Stimulated activated CD8-positive, alpha-beta memory T cell treated with anti-CD3 and anti-CD28 coated beads, Interleukin-7, amount 100 ng/mL, for 1 hour (primary cell): ENCODE measurements at regions not wholly inside any gene's neighbourhood (a gene's known extent, or its start where the extent isn't known, plus 50 kb on each side); places are given as distances from the start of the nearest gene placed in this dataset.
A peak's percentile ranks its signal among the peaks of the same experiment; 100 is the strongest.

ENCODE experiments used
- DNase-seq, 2 donors: peaks; one replicate each; pipeline ENCODE4 v3.0.0-alpha.2; 2020; ENCODE audit warnings: low read depth in 2 of 2

DNA sequence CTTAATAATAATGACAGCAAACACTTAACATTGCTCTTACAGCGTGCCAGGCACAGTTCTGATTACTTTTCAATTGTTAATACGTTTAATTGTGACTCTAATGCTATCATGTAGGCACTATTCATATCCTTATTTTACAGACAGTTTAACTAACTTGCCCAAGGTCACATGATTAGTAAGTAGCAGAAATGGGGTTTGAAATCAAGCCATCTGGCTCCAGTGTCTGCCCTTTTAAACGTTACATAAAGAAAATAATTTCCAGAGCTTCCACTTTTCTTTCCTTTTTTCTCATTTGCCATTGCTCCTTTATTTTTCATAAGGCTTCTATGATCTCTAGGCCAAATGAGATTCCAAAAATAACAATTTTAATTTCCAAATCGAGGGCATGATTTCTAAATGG lies 50.6 kb upstream of the IKZF2 start:
- DNase-seq: no peak

DNA sequence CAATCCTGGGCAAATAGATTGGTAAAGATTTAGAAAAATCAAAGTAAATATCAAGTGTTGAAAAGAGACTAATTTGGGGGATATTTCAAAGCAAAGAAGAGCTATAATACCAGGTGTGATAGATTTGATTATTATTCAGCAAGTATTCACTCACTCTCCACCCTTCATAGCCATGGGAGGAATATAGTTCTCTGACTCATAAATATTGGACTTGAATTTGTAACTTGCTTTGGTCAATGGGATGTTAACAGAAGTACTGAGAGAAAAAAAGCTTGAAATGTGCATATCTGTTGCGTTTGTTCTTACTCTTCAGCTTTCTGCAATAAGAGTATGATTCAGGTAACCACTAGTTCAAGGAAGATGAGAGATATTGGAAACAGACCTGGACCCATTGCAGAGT lies 54.5 kb upstream of the IKZF2 start:
- no peak for DNase-seq

DNA sequence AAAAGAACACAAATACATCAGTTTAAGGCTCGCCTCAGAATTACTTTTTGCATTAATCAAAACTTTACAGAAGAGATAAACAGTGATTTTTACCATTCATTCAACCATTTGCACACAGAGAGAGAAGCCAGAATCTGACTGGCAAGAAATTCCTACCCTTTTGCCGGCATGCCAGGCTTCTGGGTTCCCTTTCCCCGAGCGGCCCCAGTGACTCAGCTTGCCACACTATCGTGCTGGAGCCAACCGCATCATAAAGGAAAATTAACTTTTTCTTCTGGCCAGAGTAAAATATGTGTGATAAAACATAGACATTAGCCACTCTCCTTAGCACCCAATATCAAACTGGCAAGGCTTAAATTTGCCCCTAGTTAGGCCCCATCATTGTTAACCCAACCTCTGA lies 61.8 kb upstream of the IKZF2 start:
- no peak for DNase-seq

DNA sequence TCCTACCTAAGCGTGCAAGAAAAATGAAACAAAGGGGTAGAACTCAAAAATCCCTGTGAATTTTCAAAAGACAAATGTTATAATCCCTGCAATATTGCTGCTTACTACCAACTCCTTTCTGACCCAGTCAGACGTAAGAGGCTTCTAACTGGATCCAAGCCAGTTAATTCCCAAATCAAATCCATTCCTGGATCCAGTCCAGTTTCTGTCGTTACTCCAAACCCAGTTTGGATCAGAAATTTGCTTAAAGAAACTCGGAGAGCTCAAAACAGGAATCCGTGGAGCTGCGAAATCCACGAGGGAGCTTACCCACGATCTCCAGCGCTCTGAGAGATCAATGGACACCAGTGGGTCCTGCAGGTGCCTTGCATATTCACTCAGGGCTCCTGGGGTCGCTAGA lies 62.8 kb upstream of the IKZF2 start:
- DNase-seq: no peak

DNA sequence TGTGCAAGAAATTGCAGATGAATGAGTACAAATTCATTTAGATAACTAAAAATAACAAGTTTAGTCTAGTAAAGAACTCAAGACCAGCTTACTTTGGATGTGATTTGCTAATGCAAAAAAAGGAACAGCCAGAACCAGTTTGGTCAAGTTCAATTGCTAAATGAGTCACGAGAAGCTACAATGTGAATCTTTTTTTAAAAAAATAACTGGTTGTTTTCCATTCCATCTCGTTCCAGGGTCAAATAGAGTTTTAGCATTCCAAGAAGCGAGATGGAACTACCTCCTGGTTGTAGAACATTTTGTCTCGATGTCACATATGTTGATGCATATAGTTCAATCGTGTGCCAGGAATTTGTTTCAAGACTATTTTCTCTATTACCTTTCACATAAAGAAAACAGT lies 65.0 kb upstream of the IKZF2 start:
- no peak for DNase-seq

DNA sequence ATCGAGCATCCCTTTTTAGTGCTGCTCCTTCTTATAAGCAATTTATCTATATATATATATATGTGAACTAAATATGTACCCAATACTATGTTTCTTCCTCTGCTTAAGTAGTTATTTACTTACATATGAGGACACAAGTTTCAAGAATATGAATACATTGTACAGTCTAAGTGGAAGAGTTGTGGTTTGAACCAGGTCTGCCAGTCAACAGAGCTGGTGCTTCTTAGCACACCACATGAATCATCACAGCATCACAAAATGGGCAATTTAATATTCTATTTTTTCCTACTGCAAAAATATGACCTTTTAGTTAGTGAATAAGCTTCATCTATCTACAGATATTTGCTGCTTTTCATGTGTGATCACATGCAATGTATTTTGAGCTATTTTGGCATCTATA lies 64.4 kb upstream of the SPAG16 start:
- no peak for DNase-seq

DNA sequence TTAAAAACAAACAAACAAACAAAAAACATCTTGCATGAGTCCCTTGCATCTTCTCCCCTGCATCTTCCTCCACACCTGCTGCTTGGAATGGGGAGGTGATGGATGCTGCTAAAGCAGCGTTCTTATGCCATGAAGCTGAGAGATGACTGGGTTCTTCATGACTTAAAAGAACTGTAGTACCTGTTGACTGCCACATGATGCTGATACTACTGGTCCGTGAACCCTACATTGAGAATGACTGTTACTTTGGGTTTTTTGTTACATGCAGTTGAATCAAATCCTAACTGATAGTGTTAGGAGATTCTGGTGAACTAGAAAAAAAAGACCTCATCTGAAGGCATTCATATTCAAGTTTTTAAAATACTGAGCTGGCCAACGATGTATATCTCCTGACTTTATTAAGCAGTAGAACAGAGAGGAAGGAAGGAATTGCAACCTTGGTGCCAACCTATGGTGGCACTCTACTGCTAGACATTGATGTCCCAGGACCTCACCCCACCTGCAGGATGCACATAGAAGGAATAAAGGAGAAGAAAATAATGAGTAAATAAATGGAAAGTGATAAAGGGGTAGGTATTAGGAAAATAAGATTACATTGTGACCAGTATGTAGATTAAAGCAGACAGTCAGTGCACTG lies 63.2 kb upstream of the SPAG16 start:
- no peak for DNase-seq

DNA sequence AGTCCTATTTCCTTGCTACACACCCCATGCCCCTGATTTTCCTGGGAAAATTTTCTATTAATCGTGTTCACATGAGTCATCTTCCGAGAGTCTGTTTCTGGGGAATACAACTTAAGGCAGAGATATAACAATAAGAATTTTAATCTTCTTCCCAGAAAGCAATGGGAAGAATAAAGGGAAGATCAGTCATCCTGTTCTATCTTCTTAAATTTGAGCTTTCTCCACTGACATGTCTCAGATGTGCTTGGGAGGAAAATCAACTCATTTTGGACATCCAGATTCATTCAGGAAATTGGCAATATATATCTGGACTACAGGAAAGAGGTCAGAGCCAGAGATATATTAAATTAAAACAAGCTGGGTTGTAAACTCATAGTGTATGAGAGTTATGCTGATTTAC lies 62.3 kb upstream of the SPAG16 start:
- no peak for DNase-seq

DNA sequence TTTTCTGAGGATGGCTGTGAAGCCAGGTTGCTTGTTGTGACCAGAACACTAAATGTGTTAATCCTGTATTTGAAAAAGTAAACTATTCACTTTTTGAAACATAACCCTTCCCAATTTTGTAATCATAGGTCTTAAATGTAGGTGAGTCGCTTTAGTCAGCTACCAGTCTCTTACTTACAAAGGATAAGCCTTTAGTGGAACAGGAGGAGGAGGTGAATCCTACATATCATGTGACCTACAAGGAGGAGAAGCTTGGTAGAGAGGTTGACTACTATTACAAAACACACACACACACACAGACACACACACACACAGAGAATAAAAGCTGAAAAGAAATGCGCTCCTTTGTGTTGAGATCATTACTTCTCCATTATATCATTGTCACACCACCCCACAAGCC lies 59.9 kb upstream of the SPAG16 start:
- DNase-seq: no peak

DNA sequence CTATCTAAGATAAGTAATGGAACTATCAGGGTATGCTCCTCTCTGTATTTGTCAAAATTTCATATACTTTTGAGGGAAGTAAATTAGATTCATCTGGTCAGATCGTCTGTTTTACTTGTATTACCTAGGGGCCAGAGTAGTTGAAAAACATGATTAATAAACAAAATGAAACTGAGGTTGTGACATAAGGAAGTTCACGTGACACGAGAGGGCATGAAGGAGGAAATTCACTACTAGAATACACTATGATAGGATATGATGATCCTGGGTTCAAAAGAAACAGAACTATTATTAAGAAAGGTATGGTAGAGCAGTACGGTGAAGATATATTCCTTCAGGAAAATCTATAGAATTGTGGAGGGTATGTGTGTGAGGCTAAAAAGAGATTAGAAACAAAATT lies 58.4 kb upstream of the SPAG16 start:
- no peak for DNase-seq

DNA sequence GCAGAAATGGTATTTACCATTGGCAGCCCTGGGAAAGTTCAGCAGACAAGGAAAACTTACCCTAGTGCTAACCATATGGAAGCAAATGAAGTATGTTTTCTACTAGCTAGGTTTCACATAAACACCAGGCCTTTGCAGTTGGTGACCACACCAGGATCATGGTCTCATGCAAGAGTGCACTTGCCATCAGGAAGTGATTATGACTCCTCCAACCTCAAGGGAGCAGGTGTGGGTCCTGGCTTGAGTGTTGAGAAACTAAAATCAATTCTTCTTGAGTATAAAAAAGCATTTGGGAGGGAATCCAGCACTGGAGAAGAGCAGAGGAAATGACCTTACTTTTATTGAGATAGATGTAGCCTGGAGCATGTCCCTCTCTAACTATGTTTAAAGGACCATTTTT lies 56.8 kb upstream of the SPAG16 start:
- DNase-seq: no peak

DNA sequence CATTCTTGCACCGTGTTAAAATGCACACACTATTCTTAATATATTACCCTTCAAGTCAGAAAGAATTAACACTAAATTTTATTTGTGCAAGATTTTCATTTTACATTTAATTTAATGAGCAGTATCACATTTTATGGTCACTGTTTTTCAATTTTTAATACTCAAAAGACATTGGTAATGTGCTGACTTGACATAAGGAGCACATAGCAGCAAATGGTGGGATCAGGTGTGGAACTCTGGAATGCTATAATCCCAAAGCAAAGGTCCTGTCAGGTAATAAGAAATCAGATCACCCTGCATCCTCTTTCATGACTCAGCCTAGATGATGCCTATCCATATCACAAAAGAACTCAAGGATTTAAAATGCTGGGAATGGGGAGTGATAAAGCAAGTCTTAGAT lies 55.6 kb upstream of the SPAG16 start:
- DNase-seq: no peak

DNA sequence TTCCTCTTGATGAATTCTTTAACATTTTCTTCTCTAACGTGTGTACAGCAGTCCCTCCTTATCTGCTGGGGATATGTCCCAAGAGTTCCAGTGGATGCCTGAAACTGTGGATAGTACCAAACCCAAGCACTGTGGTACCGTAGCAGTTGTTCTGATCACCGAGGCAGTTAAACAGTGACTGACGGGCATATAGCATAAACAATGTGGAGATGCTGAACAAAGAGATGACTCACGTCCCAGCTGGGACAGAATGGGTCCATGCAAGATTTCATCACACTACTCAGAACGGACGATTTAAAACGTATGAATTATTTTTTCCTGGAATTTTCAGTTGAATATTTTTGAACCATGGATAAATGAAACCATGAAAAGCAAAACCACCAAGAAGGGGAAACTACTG lies 54.5 kb upstream of the SPAG16 start:
- no peak for DNase-seq

DNA sequence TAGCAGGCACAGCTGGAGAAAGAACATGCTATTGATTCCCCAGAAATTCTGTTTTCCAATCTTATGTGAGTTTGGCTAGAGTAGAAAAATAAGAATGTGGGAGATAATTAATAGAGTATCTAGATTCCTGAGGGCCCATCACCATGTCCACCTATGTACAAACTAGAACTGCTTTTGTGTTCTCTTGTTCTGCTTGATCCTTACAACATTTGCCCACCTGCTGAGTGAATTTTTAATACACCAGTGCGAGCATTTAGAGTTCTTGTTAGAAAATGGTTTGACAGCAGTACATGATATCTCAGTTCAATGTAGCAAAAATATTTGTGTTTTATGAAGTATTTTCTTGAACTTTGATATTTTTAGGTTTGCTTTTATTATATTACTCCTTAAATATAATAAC lies 52.3 kb upstream of the SPAG16 start:
- DNase-seq: no peak

DNA sequence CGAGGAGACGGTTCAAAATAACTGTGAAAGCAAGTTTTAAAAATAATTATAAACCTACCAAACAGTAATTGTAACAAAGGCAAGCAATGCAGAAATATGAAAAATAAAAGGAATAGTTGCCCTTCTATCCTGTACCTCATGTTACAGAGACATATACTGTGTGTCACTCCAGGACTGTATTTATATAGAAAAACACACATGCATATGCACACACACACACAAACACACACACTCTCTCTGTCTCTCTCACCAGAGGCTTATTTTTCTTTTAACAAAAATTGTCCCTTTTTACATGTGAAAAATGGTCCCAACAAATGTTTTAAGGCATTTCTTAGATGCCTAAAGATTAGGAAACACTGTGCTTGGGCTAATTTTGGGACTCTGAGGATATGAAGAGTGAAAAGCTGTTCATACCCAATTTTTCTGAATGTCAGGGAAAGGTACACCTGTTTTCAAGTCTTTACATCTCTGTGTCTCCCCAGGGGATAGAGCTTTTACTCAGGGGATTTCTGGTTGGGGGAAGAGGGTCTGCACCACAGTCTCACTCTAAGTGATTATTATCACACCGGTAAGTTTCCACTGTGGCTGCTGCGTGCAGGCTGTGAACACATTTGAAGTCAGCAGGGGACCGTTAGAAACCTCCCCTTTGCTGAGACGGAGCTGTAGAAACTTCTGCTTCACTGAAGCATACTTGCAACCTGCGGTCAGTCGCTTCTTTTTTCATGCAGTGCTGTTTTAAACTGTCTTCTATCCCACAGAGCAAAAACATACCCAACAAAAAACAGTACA lies 51.4 kb upstream of the SPAG16 start:
- DNase-seq: peak; percentile 7 to 14

DNA sequence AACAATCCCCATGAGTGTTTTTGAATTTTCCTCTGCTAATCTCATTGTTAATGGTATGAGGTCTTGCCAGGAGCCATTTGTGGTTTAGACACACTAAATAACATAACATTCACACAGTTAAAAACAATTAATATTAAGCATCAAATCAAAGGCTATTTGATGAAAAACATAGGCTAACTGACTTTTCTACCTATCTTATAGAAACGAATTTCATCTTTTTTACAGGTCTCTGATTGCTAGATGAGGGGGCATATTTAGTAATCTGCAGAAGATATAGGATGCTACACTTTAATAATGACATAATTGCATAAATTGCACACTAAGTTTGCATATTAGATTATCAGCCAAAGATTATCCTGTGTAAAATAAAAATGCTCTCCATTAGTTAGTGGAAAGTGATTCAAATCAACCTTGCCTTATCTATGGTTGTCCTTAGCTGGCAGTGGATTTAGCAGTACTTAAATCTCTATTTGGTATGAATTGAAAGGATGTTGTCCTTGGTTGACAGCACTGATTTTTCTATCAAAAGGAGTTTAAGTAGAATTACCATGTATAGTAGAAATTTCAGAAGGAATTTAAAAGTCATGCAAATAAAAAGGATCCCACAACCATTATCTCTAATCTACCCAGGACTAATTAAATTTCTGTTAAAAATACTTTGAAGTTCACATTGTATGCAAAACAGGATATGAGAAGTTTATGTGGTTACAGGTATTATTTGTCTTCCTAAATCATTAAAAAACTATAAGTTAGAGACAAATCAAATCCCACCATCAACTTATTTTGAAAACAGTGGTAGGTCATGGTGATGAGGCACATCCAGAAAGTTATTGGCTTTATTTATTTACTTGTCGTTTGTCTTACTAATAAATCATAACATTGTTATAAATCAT lies 50.6 kb upstream of the SPAG16 start:
- DNase-seq: no peak
